Retinal pigment epithelial cell (primary cell): ENCODE measurements at regions not wholly inside any gene's neighbourhood (a gene's known extent, or its start where the extent isn't known, plus 50 kb on each side); places are given as distances from the start of the nearest gene placed in this dataset.

Experiments used
- DNase-seq: peaks from one replicate; pipeline ENCODE4 v3.0.0-alpha.2; 2010; ENCODE audit warnings: low read depth
- H3K4me3 ChIP-seq: 2 replicates; pipeline ENCODE4 v1.5.1; 2011; ENCODE audit warnings: mild to moderate bottlenecking, low read length, control low read depth, moderate library complexity
- CTCF ChIP-seq: conservative IDR thresholded peaks from 2 replicates; pipeline ENCODE4 v1.5.1; 2011; ENCODE audit warnings: low read depth, low read length, control low read depth, inconsistent platforms

- no peak overlapping the region for H3K4me3 ChIP-seq
- no peak for DNase-seq
- TF ChIP-seq CTCF = no peak
These were observed 674.5 kb downstream of the MATN1 start for GRCh38 chr1:30048905-30049304.

- no peak for DNase-seq
- no peak overlapping the region for H3K4me3 ChIP-seq
- no peak for TF ChIP-seq CTCF
These were observed 675.8 kb downstream of the MATN1 start for GRCh38 chr1:30047576-30047975.

- no peak overlapping the region for H3K4me3 ChIP-seq
- DNase-seq = no peak
- TF ChIP-seq CTCF = no peak
These were observed 676.6 kb downstream of the MATN1 start for GRCh38 chr1:30046751-30047150.

GRCh38 chr1:30045304-30046090 is 677.9 kb downstream of the MATN1 start:
- no peak for DNase-seq
- no peak for TF ChIP-seq CTCF
- no peak overlapping the region for H3K4me3 ChIP-seq

GRCh38 chr1:30044656-30045144 is 678.7 kb downstream of the MATN1 start:
- H3K4me3 ChIP-seq = no peak overlapping the region
- no peak for DNase-seq
- TF ChIP-seq CTCF = no peak

GRCh38 chr1:30043731-30044408 is 679.5 kb downstream of the MATN1 start:
- no peak for DNase-seq
- no peak for TF ChIP-seq CTCF
- H3K4me3 ChIP-seq = no peak overlapping the region

GRCh38 chr1:30043256-30043655 is 680.1 kb downstream of the MATN1 start:
- no peak overlapping the region for H3K4me3 ChIP-seq
- no peak for TF ChIP-seq CTCF
- no peak for DNase-seq
